ENCODE measurements at regions not wholly inside any gene's neighbourhood (a gene's known extent, or its start where the extent isn't known, plus 50 kb on each side); places are given as distances from the start of the nearest gene placed in this dataset.
"Not testable (repeated sequence)": the region's sequence is repeated elsewhere in the genome, so short reads cannot be mapped to it uniquely, and the experiment has no call there.

DNA sequence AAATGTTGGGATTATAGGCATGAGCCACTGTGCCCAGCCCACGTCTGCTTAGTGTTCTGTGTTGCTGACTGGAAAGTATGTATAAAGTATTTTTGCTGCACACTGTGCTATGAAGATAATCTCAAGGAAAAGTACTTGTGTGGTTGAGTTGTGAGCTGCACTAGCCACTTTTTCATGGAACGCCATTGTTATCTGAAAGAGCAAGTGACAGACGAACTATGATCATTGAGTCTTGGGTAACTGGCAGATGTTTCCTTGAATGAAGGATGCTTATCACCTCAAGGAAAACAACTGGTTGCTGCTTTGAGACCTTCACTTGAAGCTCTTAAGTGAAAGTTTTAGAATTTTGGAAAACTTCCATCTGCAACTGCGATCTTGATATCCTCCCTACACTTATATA lies 82.2 kb upstream of the KCTD1 start:
- Histone ChIP-seq H3K27ac (no peak overlapping the region), H3K9me3 (no peaks in the 10 kb centered on the region), H3K27me3 (no peaks in the 10 kb centered on the region), H3K4me1 (no peaks in the 10 kb centered on the region), H3K4me3 (no peak overlapping the region), H3K36me3 (no peaks in the 10 kb centered on the region)
- TF ChIP-seq, protein P1, sequence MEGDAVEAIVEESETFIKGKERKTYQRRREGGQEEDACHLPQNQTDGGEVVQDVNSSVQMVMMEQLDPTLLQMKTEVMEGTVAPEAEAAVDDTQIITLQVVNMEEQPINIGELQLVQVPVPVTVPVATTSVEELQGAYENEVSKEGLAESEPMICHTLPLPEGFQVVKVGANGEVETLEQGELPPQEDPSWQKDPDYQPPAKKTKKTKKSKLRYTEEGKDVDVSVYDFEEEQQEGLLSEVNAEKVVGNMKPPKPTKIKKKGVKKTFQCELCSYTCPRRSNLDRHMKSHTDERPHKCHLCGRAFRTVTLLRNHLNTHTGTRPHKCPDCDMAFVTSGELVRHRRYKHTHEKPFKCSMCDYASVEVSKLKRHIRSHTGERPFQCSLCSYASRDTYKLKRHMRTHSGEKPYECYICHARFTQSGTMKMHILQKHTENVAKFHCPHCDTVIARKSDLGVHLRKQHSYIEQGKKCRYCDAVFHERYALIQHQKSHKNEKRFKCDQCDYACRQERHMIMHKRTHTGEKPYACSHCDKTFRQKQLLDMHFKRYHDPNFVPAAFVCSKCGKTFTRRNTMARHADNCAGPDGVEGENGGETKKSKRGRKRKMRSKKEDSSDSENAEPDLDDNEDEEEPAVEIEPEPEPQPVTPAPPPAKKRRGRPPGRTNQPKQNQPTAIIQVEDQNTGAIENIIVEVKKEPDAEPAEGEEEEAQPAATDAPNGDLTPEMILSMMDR (IDR thresholded peaks at IDR 0.05) = no peak
- TF ChIP-seq POLR2A (IDR thresholded peaks at IDR 0.05) (no peak), POLR2AphosphoS5 (IDR thresholded peaks at IDR 0.05) (no peak)
- no peak for DNase-seq (ENCODE audit: low spot score in 2 of 2)
- intact Hi-C loops (cut with DNase I; ENCODE audit: low total_unique reads) = no loop called here

DNA sequence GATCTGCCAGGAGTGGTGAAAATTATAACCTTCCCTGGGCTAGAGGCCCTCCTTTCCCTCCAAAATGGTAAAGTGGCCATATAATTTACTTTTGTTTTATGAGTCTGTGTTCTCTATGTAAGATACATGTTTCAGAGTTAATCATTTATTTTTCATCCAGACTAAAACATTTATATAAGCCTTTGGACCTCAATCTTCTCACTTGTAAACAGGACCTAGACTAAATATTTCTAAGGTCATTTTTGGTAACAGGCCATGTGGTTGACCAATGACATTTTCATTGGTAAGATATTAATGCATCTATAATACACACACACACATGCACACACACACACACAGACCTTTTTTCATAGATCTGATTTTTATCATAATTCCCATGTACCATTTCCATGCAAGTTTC lies 79.7 kb upstream of the KCTD1 start:
- intact Hi-C loops (cut with DNase I; ENCODE audit: low total_unique reads) = no loop called here
- DNase-seq (ENCODE audit: low spot score in 2 of 2) = no peak
- TF ChIP-seq POLR2AphosphoS5 (IDR thresholded peaks at IDR 0.05) = no peak
- TF ChIP-seq, protein P1 (IDR thresholded peaks at IDR 0.05) = no peak
- no peak for TF ChIP-seq POLR2A (IDR thresholded peaks at IDR 0.05)
- Histone ChIP-seq H3K36me3 (no peaks in the 10 kb centered on the region), H3K4me1 (no peaks in the 10 kb centered on the region), H3K27me3 (no peaks in the 10 kb centered on the region), H3K9me3 (peaks cover 8 to 9% of the 10 kb centered on the region in 2 donors), H3K27ac (no peak overlapping the region), H3K4me3 (no peak overlapping the region)

DNA sequence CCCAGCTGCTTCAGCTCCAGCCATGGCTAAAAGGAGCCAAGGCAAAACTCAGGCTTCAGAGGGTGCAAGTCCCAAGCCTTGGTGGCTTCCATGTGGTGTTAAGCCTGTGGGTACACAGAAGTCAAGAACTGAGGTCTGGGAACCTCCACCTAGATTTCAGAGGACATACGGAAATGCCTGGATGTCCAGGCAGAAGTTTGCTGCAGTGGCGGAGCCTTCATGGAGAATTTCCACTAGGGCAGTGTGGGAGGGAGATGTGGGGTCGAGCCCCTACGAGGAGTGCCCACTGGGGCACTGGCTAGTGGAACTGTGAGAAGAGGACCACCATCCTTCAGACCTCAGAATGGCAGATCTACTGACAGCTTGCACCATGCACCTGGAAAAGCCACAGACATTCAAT lies 76.1 kb upstream of the KCTD1 start:
- DNase-seq (ENCODE audit: low spot score in 2 of 2) = no peak
- no peaks in the 10 kb centered on the region for H3K27me3 ChIP-seq
- H3K36me3 ChIP-seq = no peaks in the 10 kb centered on the region
- no peaks in the 10 kb centered on the region for H3K4me1 ChIP-seq
- TF ChIP-seq POLR2A (IDR thresholded peaks at IDR 0.05) = no peak
- TF ChIP-seq POLR2AphosphoS5 (IDR thresholded peaks at IDR 0.05) = no peak
- TF ChIP-seq, protein P1 (IDR thresholded peaks at IDR 0.05) = no peak
- peaks cover 8 to 9% of the 10 kb centered on the region in 2 donors for H3K9me3 ChIP-seq
- intact Hi-C loops (cut with DNase I; ENCODE audit: low total_unique reads) = no loop called here
- H3K27ac ChIP-seq = no peak overlapping the region
- H3K4me3 ChIP-seq = no peak overlapping the region

DNA sequence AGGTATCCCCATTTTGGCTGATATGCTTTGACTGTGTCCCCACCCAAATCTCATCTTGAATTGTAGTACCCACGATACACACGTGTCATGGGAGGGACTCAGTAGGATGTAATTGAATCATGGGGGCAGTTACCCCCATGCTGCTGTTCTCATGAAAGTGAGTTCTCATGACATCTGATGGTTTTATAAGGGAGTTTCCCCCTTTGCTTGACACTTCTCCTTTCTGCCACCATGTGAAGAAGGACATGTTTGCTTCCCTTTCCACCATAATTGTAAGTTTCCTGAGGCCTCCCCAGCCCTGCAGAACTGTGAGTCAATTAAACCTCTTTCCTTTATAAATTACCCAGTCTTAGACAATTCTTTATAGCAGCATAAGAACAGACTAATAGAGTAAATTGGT lies 75.0 kb upstream of the KCTD1 start:
- H3K36me3 ChIP-seq; DNase-seq (ENCODE audit: low spot score in 2 of 2); H3K9me3 ChIP-seq; H3K27me3 ChIP-seq; H3K4me3 ChIP-seq; H3K4me1 ChIP-seq; H3K27ac ChIP-seq; intact Hi-C loops (cut with DNase I; ENCODE audit: low total_unique reads): not testable (repeated sequence)

DNA sequence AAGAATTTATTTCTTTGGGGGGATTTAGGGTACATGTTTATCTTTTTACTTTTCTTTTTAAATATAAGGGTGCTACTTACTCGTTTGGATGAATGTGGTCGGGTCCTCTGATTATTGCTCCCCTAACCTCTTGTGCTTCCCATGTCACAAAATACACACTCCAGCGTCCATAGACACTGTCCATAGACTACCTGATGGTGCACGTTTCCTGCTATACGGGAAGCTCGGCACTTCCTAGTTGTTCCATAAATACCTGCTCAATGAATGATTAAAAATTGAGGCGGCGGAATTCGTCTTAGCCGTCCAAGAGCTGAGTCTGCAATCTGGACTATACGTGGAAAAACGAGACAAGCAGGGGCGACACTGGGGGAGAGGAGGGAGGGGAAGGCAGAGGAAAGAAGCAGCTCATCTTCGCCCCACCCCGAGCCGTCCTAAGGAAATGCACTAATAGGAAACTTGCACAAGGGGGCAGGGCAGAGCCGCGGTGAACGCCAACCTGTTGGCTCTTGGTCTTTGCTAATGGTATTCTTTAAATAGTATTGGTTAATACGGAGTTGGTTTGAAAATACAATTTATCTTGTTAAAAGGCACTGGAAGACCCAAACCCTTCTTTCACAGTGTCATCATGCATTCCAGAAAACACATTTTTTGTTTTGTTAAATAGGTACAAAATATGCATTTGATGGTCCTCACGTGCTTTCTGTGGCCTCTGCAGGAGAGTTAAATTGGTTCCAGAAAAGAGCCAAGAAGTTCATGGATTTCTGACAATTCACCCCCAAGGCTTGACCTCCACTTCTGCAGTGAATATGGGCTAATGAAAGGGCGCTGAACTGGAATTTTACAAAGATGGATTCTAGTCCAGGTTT lies 73.0 kb upstream of the KCTD1 start:
- DNase-seq (ENCODE audit: low spot score in 2 of 2) = no peak
- no peaks in the 10 kb centered on the region for H3K27me3 ChIP-seq
- peaks cover 8 to 9% of the 10 kb centered on the region in 2 donors for H3K9me3 ChIP-seq
- peak overlapping the region in 1 of 3 donors; percentile 37 for H3K4me3 ChIP-seq
- intact Hi-C loops (cut with DNase I; ENCODE audit: low total_unique reads) = no loop called here
- H3K4me1 ChIP-seq = no peaks in the 10 kb centered on the region
- no peak overlapping the region for H3K27ac ChIP-seq
- TF ChIP-seq, protein P1 (IDR thresholded peaks at IDR 0.05) = peak in 2 of 3 donors; percentile 24 to 47
- TF ChIP-seq POLR2AphosphoS5 (IDR thresholded peaks at IDR 0.05) = no peak
- H3K36me3 ChIP-seq = no peaks in the 10 kb centered on the region

Data from breast epithelium (tissue), 4 donors.